ENCODE measurements at regions not wholly inside any gene's neighbourhood (a gene's known extent, or its start where the extent isn't known, plus 50 kb on each side); places are given as distances from the start of the nearest gene placed in this dataset.

- H3K79me1 ChIP-seq (ENCODE audit: low read depth, low read length): no peaks in the 10 kb centered on the region
- no peak overlapping the region for H4K5ac ChIP-seq (ENCODE audit: insufficient read length, low read depth, low read length)
- no peak overlapping the region for H3K4ac ChIP-seq (replicated peaks; ENCODE audit: insufficient read length, low read depth, low read length)
- TF ChIP-seq SRF (IDR thresholded peaks at IDR 0.05; ENCODE audit: low read depth, low read length) (no peak), POLR2AphosphoS5 (IDR thresholded peaks at IDR 0.05; ENCODE audit: low read depth, low read length) (no peak), BCL11A (IDR thresholded peaks at IDR 0.05; ENCODE audit: low read depth in 2 of 2, low read length in 2 of 2) (no peak), RFX5 (IDR thresholded peaks at IDR 0.05; ENCODE audit: borderline replicate concordance, low read depth, low read length) (no peak), TAF1 (IDR thresholded peaks at IDR 0.05; ENCODE audit: low read depth, low read length) (no peak), SIX5 (IDR thresholded peaks at IDR 0.05; ENCODE audit: low read depth, low read length) (no peak), USF2 (IDR thresholded peaks at IDR 0.05; ENCODE audit: low read length) (no peak), NRF1 (IDR thresholded peaks at IDR 0.05; ENCODE audit: low read depth, low read length) (no peak), CREB1 (IDR thresholded peaks at IDR 0.05) (no peak), SIN3A (conservative IDR thresholded peaks at IDR 0.05 in 1 of 2, IDR thresholded peaks at IDR 0.05 in 1 of 2; ENCODE audit: low read depth in 1 of 2, low read length in 2 of 2) (no peak), RXRA (IDR thresholded peaks at IDR 0.05; ENCODE audit: insufficient read depth, low read depth, low read length) (no peak), KDM1A (IDR thresholded peaks at IDR 0.05; ENCODE audit: borderline replicate concordance, low read length) (no peak), EP300 (IDR thresholded peaks at IDR 0.05; ENCODE audit: borderline replicate concordance in 1 of 2, low read depth in 2 of 2, low read length in 2 of 2) (no peak)
- no peak overlapping the region for H2BK20ac ChIP-seq (ENCODE audit: low read length)
- H2BK15ac ChIP-seq (ENCODE audit: low read length): no peak overlapping the region
- no peaks in the 10 kb centered on the region for H4K20me1 ChIP-seq (replicated peaks in 1 of 2; ENCODE audit: control insufficient read depth in 1 of 2, insufficient read depth in 2 of 2, low read length in 2 of 2)
- H3K4me1 ChIP-seq (replicated peaks in 1 of 4; ENCODE audit: control insufficient read depth in 3 of 4, insufficient read depth in 4 of 4, low read length in 3 of 4): no peaks in the 10 kb centered on the region
- DNase-seq (ENCODE audit: low read depth in 1 of 2, low spot score in 2 of 2) (no peak), FAIRE-seq (no peak)
- H3K4me2 ChIP-seq (ENCODE audit: insufficient read depth in 1 of 2, low read depth in 2 of 2, low read length in 2 of 2): no peak overlapping the region
- H3K23me2 ChIP-seq (ENCODE audit: low read depth, low read length): no peaks in the 10 kb centered on the region
- H3K14ac ChIP-seq (ENCODE audit: insufficient read length): no peak overlapping the region
- ChIA-PET POLR2A (ENCODE audit: partially characterized antibody) (no interaction called here), CTCF (ENCODE audit: partially characterized antibody) (no interaction called here)
- no peak overlapping the region for H4K8ac ChIP-seq (ENCODE audit: extremely low read depth, insufficient read depth, low read length)
- H3K9me3 ChIP-seq (ENCODE audit: insufficient read depth in 2 of 2, low read depth in 1 of 2, low read length in 1 of 2): no peaks in the 10 kb centered on the region
- H3K23ac ChIP-seq (ENCODE audit: insufficient read length): no peak overlapping the region
- H3K4me3 ChIP-seq (ENCODE audit: extremely low read depth in 1 of 4, insufficient read depth in 2 of 4, low read depth in 3 of 4, low read length in 4 of 4): no peak overlapping the region
- H2BK12ac ChIP-seq (ENCODE audit: low read depth, low read length): no peak overlapping the region
- no peak overlapping the region for H3K27ac ChIP-seq (ENCODE audit: low read depth, low read length)
- H2BK5ac ChIP-seq (ENCODE audit: low read depth, low read length): no peak overlapping the region
- no peak overlapping the region for H3K9ac ChIP-seq (replicated peaks in 1 of 4; ENCODE audit: extremely low read depth in 1 of 4, low read depth in 3 of 4, low read length in 3 of 4)
- H3K36me3 ChIP-seq (ENCODE audit: control insufficient read depth in 2 of 4, insufficient read depth in 4 of 4, low read length in 3 of 4): no peaks in the 10 kb centered on the region
- H2BK120ac ChIP-seq (replicated peaks; ENCODE audit: low read depth, low read length): no peak overlapping the region
- H3K56ac ChIP-seq (replicated peaks; ENCODE audit: insufficient read length, low read depth, low read length): no peak overlapping the region
- H2AFZ ChIP-seq (ENCODE audit: low read length): no peak overlapping the region
- no peaks in the 10 kb centered on the region for H3K27me3 ChIP-seq (replicated peaks in 1 of 4; ENCODE audit: control insufficient read depth in 3 of 4, extremely low read depth in 1 of 4, insufficient read depth in 3 of 4, low read length in 3 of 4)
- H4K91ac ChIP-seq (replicated peaks; ENCODE audit: insufficient read length, low read length): no peak overlapping the region
- H3K18ac ChIP-seq (ENCODE audit: extremely low read depth, low read length): no peak overlapping the region
- no peaks in the 10 kb centered on the region for H3K79me2 ChIP-seq (ENCODE audit: control insufficient read depth in 1 of 2, insufficient read depth in 2 of 2, low read length in 2 of 2)
- no peak overlapping the region for H2AK5ac ChIP-seq (ENCODE audit: low read depth, low read length)
Measured at GRCh38 chr5:153421676-153422075, 68.8 kb upstream of the GRIA1 start.
